ENCODE measurements at regions not wholly inside any gene's neighbourhood (a gene's known extent, or its start where the extent isn't known, plus 50 kb on each side); places are given as distances from the start of the nearest gene placed in this dataset.

DNA sequence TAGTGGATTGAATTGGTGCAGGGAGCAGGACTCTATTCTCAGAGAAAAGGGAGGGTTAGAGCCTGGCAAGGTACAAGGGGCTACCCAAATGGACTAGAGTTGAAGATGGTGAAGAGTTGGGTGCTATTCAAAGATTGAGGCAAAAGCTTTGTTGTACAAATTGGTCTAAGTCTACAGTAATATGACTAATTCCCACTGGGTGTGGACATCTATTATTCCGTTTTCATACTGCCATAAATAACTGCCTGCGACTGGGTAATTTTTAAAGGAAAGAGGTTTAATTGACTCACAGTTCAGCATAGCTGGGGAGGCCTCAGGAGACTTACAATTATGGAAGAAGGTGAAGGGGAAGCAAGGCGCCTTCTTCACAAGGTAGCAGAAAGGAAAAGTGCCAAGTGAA, 266.3 kb downstream of the TPBG start:
- TF ChIP-seq, protein P1, sequence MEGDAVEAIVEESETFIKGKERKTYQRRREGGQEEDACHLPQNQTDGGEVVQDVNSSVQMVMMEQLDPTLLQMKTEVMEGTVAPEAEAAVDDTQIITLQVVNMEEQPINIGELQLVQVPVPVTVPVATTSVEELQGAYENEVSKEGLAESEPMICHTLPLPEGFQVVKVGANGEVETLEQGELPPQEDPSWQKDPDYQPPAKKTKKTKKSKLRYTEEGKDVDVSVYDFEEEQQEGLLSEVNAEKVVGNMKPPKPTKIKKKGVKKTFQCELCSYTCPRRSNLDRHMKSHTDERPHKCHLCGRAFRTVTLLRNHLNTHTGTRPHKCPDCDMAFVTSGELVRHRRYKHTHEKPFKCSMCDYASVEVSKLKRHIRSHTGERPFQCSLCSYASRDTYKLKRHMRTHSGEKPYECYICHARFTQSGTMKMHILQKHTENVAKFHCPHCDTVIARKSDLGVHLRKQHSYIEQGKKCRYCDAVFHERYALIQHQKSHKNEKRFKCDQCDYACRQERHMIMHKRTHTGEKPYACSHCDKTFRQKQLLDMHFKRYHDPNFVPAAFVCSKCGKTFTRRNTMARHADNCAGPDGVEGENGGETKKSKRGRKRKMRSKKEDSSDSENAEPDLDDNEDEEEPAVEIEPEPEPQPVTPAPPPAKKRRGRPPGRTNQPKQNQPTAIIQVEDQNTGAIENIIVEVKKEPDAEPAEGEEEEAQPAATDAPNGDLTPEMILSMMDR (IDR thresholded peaks at IDR 0.05) = no peak
- no peak for TF ChIP-seq POLR2A (IDR thresholded peaks at IDR 0.05)
